Osteoblast (primary cell): ENCODE measurements at regions not wholly inside any gene's neighbourhood (a gene's known extent, or its start where the extent isn't known, plus 50 kb on each side); places are given as distances from the start of the nearest gene placed in this dataset.

Experiments used
- DNase-seq: peaks from one replicate; pipeline ENCODE4 v3.0.0; 2011; ENCODE audit warnings: low spot score, mixed read lengths; ENCODE audit not compliant: insufficient read length; ENCODE audit errors: missing footprints
- H2AFZ ChIP-seq: 2 replicates; pipeline ENCODE4 v1.6.0; 2011; ENCODE audit warnings: mild to moderate bottlenecking, low read length
- H3K27ac ChIP-seq: 2 replicates; pipeline ENCODE4 v1.5.1; 2011; ENCODE audit warnings: mild to moderate bottlenecking, low read depth, low read length, moderate library complexity
- H3K27me3 ChIP-seq: 2 replicates; pipeline ENCODE4 v1.6.0; 2012; ENCODE audit warnings: mild to moderate bottlenecking, control low read depth, inconsistent platforms, low read length, moderate library complexity; ENCODE audit not compliant: insufficient read depth
- H3K36me3 ChIP-seq: 2 replicates; pipeline ENCODE4 v1.5.1; 2011; ENCODE audit warnings: mild to moderate bottlenecking, low read length, control low read depth, moderate library complexity; ENCODE audit not compliant: insufficient read depth
- H3K4me1 ChIP-seq: 2 replicates; pipeline ENCODE4 v1.5.1; 2011; ENCODE audit warnings: mild to moderate bottlenecking, low read length, control low read depth, moderate library complexity; ENCODE audit not compliant: insufficient read depth
- H3K4me2 ChIP-seq: 2 replicates; pipeline ENCODE4 v1.6.0; 2011; ENCODE audit warnings: mild to moderate bottlenecking, low read length; ENCODE audit not compliant: insufficient read depth
- H3K4me3 ChIP-seq: fragments of 200-600 bp; sonication (generic); 3 replicates; pipeline ENCODE4 v1.5.1; 2012; ENCODE audit warnings: mild to moderate bottlenecking, low read length, inconsistent platforms; ENCODE audit not compliant: insufficient read depth
- H3K79me2 ChIP-seq: 2 replicates; pipeline ENCODE4 v1.6.0; 2012; ENCODE audit warnings: mild to moderate bottlenecking, low read length, control low read depth, inconsistent platforms; ENCODE audit not compliant: insufficient read depth
- H3K9me3 ChIP-seq: 2 replicates; pipeline ENCODE4 v1.5.1; 2011; ENCODE audit warnings: low read depth, low read length, control low read depth
- H4K20me1 ChIP-seq: 2 replicates; pipeline ENCODE4 v1.6.0; 2012; ENCODE audit warnings: mild to moderate bottlenecking, low read length, control low read depth; ENCODE audit not compliant: insufficient read depth
- CTCF ChIP-seq: IDR thresholded peaks from 2 replicates; pipeline ENCODE4 v1.5.1; 2011; ENCODE audit warnings: mild to moderate bottlenecking, low read depth, low read length, moderate library complexity; ENCODE audit errors: extremely low read depth

- no peaks in the 10 kb centered on the region for H3K79me2 ChIP-seq
- H3K36me3 ChIP-seq: no peaks in the 10 kb centered on the region
- no peaks in the 10 kb centered on the region for H4K20me1 ChIP-seq
- DNase-seq: no peak
- H3K4me2 ChIP-seq: no peak overlapping the region
- H3K27ac ChIP-seq: no peak overlapping the region
- no peak overlapping the region for H3K4me3 ChIP-seq
- peaks cover 26% of the 10 kb centered on the region for H3K4me1 ChIP-seq
- no peak overlapping the region for H2AFZ ChIP-seq
- no peak for TF ChIP-seq CTCF
- no peaks in the 10 kb centered on the region for H3K27me3 ChIP-seq
- H3K9me3 ChIP-seq: no peaks in the 10 kb centered on the region
Observed at GRCh38 chr12:46433829-46434228, 61.3 kb upstream of the SLC38A2 start.

GRCh38 chr12:46432325-46432724 is 59.8 kb upstream of the SLC38A2 start:
- Histone ChIP-seq H3K4me1 (peaks cover 26% of the 10 kb centered on the region), H3K4me2 (peak overlapping the region; percentile 57), H3K27ac (peak overlapping the region; percentile 92), H3K4me3 (no peak overlapping the region), H3K9me3 (no peaks in the 10 kb centered on the region), H3K79me2 (no peaks in the 10 kb centered on the region), H2AFZ (no peak overlapping the region), H4K20me1 (no peaks in the 10 kb centered on the region), H3K36me3 (no peaks in the 10 kb centered on the region), H3K27me3 (no peaks in the 10 kb centered on the region)
- DNase-seq: no peak
- TF ChIP-seq CTCF: no peak

GRCh38 chr12:46430340-46430948 is 57.9 kb upstream of the SLC38A2 start:
- no peaks in the 10 kb centered on the region for H3K27me3 ChIP-seq
- H4K20me1 ChIP-seq: no peaks in the 10 kb centered on the region
- H3K4me1 ChIP-seq: peaks cover 26% of the 10 kb centered on the region
- H2AFZ ChIP-seq: no peak overlapping the region
- DNase-seq: peak; percentile 31
- no peak for TF ChIP-seq CTCF
- peak overlapping the region; percentile 15 for H3K4me2 ChIP-seq
- H3K79me2 ChIP-seq: no peaks in the 10 kb centered on the region
- no peaks in the 10 kb centered on the region for H3K36me3 ChIP-seq
- H3K4me3 ChIP-seq: no peak overlapping the region
- peak overlapping the region; percentile 92 for H3K27ac ChIP-seq
- H3K9me3 ChIP-seq: no peaks in the 10 kb centered on the region
